Astrocyte (in vitro differentiated cells and primary cell): ENCODE measurements at regions not wholly inside any gene's neighbourhood (a gene's known extent, or its start where the extent isn't known, plus 50 kb on each side); places are given as distances from the start of the nearest gene placed in this dataset.

ENCODE experiments used
- EZH2 ChIP-seq: IDR thresholded peaks from 2 replicates; pipeline ENCODE4 v1.6.1; 2012; ENCODE audit warnings: mild to moderate bottlenecking, low read length, inconsistent platforms; ENCODE audit not compliant: insufficient read depth
- TF ChIP-seq, protein P1 (sequence below): IDR thresholded peaks from 2 replicates; pipeline ENCODE4 v1.5.1; 2011; ENCODE audit warnings: low read depth, mild to moderate bottlenecking, inconsistent platforms, low read length, moderate library complexity; ENCODE audit not compliant: insufficient read depth

DNA sequence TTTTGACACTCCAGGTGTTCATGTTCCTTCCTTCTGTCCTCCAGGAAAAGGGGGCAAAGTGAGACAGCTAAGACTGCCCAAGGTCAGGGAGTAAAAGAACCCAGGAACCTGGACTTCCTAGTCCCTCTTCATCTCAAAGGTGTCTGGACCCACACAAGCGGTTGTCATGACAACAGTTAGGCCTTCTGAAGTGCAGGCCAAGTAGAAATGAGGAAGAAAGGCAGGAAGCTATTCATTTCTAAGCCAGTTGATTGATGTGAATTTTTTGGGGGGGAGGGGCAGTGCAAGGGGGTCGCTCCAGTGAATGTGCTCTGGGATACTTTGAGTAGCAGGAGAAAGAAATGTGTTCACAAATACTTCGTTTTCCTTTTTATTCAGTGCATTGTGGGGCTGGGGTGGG lies 114.3 kb downstream of the NAV1 start:
- TF ChIP-seq, protein P1, sequence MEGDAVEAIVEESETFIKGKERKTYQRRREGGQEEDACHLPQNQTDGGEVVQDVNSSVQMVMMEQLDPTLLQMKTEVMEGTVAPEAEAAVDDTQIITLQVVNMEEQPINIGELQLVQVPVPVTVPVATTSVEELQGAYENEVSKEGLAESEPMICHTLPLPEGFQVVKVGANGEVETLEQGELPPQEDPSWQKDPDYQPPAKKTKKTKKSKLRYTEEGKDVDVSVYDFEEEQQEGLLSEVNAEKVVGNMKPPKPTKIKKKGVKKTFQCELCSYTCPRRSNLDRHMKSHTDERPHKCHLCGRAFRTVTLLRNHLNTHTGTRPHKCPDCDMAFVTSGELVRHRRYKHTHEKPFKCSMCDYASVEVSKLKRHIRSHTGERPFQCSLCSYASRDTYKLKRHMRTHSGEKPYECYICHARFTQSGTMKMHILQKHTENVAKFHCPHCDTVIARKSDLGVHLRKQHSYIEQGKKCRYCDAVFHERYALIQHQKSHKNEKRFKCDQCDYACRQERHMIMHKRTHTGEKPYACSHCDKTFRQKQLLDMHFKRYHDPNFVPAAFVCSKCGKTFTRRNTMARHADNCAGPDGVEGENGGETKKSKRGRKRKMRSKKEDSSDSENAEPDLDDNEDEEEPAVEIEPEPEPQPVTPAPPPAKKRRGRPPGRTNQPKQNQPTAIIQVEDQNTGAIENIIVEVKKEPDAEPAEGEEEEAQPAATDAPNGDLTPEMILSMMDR = no peak
- TF ChIP-seq EZH2 = no peak
